GM18499 (cell line): ENCODE measurements at regions not wholly inside any gene's neighbourhood (a gene's known extent, or its start where the extent isn't known, plus 50 kb on each side); places are given as distances from the start of the nearest gene placed in this dataset.

ENCODE experiments used
- ATAC-seq: cut with Tn5 transposase; IDR thresholded peaks from one replicate; pipeline ENCODE4 v1.9.1; 2021; ENCODE audit warnings: moderate number of reproducible peaks; ENCODE audit not compliant: insufficient read depth, unreplicated experiment

- no peak for ATAC-seq
These were observed 1161.1 kb downstream of the PCDH18 start for GRCh38 chr4:136371231-136371630.

GRCh38 chr4:136369073-136369472, 1163.2 kb downstream of the PCDH18 start:
- no peak for ATAC-seq

- no peak for ATAC-seq
These were observed 1174.7 kb downstream of the PCDH18 start for GRCh38 chr4:136357556-136357955.

- no peak for ATAC-seq
These were observed 1176.3 kb downstream of the PCDH18 start for GRCh38 chr4:136355970-136356369.

- no peak for ATAC-seq
These were observed 1189.0 kb downstream of the PCDH18 start for GRCh38 chr4:136343340-136343739.

GRCh38 chr4:136342666-136343065, 1189.6 kb downstream of the PCDH18 start:
- no peak for ATAC-seq

- ATAC-seq: no peak
These were observed 1195.1 kb downstream of the PCDH18 start for GRCh38 chr4:136337216-136337615.

GRCh38 chr4:136336479-136336878, 1195.8 kb downstream of the PCDH18 start:
- ATAC-seq: no peak

- no peak for ATAC-seq
These were observed 1203.1 kb downstream of the PCDH18 start for GRCh38 chr4:136329042-136329662.

- no peak for ATAC-seq
These were observed 1204.2 kb downstream of the PCDH18 start for GRCh38 chr4:136328131-136328530.

- no peak for ATAC-seq
These were observed 1211.9 kb downstream of the PCDH18 start for GRCh38 chr4:136320465-136320813.

GRCh38 chr4:136319789-136320464, 1212.4 kb downstream of the PCDH18 start:
- no peak for ATAC-seq

- no peak for ATAC-seq
These were observed 1215.3 kb downstream of the PCDH18 start for GRCh38 chr4:136316961-136317360.

- no peak for ATAC-seq
These were observed 1217.6 kb downstream of the PCDH18 start for GRCh38 chr4:136314686-136315085.

- no peak for ATAC-seq
These were observed 1220.5 kb downstream of the PCDH18 start for GRCh38 chr4:136311774-136312173.

- no peak for ATAC-seq
These were observed 1224.5 kb downstream of the PCDH18 start for GRCh38 chr4:136307765-136308164.

- ATAC-seq: no peak
These were observed 1225.9 kb downstream of the PCDH18 start for GRCh38 chr4:136306361-136306760.

GRCh38 chr4:136302566-136302965, 1229.7 kb downstream of the PCDH18 start:
- no peak for ATAC-seq

GRCh38 chr4:136301749-136302495, 1230.4 kb downstream of the PCDH18 start:
- no peak for ATAC-seq

GRCh38 chr4:136283977-136284376, 1248.3 kb downstream of the PCDH18 start:
- no peak for ATAC-seq

- no peak for ATAC-seq
These were observed 1250.4 kb downstream of the PCDH18 start for GRCh38 chr4:136281889-136282288.

- no peak for ATAC-seq
These were observed 1251.0 kb downstream of the PCDH18 start for GRCh38 chr4:136281307-136281706.
